NCI-H2227 treated with DMSO at 0.1 percent for 48 hours (cell line): ENCODE measurements at regions not wholly inside any gene's neighbourhood (a gene's known extent, or its start where the extent isn't known, plus 50 kb on each side); places are given as distances from the start of the nearest gene placed in this dataset.
A peak's percentile ranks its signal among the peaks of the same experiment; 100 is the strongest.
"Not testable (repeated sequence)": the region's sequence is repeated elsewhere in the genome, so short reads cannot be mapped to it uniquely, and the experiment has no call there.

Source experiments
- DNase-seq: peaks from one replicate; lab custom pipeline; 2025; lab: John Stamatoyannopoulos, UW

DNA sequence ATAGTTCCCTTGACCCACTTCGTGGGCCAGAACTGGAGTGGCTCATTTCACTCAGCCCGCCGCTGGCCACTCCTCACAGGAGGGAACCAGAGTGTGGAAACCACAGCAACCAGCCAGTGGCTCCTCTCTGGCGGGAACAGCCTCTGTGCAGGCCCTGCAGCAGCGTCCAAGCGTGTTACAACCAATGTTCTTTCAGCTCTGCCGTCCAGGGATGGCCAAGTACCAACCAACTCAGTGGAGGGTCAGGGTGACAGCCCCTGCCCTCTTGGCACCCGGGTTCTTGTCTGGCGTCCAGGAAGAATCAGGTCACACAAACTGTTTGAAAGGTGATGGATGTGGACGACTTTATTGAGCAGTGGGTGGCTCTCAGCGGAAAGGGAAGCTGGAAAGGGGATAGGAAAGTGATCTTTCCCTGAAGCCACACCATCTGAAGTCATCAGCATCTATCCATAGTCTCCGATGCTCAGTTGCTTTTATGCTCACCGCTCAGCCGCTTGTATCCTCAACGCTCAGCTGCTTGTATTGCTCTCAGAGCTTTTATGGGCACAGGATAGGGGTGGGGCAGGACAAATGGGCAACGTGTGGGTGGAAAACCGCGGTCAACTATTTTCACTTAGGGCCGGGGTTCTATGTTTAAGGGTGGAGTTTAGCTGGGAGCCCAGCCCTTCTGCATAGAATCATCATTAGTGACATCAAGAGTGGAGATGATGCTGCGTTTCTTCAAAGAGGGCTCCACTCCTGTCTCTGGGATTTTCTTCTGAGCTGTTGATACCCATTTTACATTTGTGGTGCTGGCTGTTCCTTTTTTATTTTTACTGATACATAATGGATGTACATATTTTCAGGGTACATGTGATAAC is 250.2 kb downstream of the RRAGC start:
- no peak for DNase-seq

DNA sequence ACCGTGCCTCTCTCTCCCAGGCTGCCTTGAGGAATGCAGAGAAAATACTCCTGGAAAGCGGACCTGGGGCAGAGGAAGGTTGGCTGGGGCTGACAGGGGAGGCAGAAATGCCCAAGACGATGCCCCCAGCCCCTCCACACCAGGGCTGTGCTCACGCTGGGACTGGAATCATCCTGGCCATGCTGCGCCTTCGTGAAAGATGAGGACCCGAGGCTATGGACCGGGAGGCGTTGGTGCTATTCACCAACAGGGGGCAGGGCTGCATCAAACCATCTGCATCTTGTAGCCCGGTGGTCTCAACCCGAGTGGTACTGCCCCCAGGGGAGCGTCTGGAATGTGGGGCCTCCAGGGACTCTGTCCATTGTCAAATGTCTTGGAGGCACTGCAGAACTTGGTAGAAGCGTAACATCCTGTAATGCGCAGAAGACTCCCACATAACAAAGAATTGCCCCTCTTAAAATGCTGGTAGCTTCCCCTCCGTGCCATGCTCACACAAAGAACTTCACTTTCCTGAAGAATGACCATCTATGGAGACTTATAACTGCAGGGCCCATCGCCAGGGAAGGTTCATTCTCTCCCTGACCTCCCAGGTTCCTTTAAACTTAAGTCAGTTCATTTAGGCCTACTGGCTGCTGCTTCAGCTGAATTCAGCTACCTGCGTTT is 251.2 kb downstream of the RRAGC start:
- no peak for DNase-seq

DNA sequence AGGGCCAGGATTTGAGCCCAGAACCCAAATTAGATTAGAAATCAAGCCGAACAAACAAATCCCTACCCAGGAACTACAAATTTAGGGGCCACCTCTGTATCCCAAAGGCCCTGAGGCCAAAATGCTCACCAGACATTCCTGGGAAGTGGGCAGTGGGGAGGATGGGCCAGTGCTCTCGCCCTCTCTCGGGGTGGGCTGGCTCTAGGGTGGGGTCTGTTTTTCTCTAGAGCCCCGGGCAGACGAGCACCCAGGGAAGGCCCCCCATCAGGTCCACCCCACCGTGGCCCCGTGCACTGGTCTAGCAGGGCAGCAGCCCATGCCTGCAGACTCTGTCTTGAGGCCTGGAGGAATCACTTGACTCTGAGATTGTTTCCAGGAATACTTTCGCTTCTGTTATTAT is 252.0 kb downstream of the RRAGC start:
- DNase-seq: no peak

DNA sequence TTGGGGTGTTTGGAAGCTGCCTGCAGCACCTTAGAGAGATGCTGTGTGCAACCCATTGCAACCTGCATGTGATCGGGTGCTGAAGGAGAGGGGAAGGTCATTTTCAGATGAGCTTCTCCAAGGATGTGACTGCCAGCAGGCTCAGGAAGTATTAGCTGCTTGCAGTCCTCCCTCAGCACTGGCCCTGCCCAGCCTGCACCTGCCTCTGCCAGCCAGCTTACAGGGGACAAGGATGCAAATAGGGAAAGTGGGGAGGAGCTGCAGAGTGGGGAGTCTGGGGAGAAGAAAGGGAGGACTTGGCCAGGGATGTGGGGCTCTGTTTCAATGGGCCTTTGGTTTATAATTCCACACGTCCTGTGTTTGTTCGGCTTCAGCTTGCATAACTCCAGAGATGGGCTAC is 254.5 kb downstream of the RRAGC start:
- no peak for DNase-seq

DNA sequence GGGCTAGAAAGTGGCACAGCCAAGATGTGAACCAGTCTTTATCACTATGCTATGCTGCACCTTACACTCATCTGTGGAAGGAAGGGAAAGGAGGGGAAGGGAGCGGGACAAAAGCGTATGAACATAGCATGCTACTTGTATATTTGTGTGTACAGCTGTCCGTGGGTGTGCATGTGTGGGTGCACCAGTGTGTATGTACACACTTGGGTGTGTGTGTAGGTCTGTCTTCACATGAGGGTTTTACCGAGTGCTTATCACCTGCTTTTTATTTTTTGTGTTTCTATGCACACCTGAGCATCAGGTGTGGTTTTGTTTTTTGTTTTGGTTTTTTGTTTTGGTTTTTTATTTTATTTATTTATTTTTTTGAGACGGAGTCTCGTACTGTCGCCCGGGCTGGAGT is 255.7 kb downstream of the RRAGC start:
- no peak for DNase-seq

DNA sequence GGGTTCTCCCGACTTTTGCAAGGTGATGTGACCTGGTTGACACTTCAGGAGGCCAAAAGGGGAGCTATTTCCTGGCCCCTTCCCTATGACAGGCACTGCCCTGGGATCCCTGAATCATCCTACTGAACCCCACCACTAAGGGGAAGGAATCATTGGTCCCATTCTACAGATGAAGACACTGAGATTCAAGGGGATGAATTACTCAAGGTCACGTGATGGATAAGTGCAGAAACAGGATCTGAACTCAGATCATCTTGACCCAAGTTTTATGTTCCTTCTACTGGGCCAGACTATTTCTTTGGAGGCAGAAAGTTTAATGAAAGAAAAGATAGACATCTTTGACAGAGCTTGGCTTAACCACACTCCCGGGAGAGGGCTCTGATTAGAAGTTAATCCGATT is 258.7 kb downstream of the RRAGC start:
- no peak for DNase-seq

DNA sequence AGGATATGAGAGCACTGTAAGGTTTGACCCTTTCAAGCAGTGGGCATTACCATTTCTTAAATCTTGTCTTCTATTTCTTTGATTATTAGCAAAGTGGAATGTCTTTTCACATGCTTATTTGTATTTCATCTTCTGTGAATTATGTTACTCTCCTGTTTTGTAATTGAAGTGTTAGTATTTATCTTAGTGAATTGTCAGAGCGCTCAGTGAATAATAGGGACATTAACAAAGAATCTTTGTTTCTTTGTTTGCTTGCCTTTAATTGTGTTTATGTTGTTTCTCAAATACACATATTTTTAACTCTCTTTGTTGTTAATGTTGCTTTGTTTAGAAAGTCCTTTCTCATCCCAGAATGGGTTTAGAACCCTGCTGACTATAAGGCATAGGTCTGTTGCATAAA is 259.3 kb downstream of the RRAGC start:
- DNase-seq: no peak

DNA sequence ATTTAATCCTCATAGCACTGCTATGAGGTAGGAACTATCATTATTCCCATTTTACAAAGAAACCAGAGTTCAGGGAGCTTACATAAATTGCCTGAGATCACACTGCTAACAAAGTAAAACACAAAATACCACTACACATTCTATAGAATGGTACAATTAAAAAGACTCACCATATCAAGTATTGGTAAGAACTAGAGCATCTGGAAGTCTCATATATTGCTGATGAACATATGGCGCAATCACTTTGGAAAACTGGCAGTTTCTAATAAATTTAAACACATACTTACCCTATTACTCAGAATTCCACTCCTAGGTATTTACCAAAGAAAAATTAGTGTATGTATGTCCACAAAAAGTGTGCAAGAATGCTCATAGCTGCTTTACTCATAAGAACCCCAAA is 261.5 kb downstream of the RRAGC start:
- no peak for DNase-seq

DNA sequence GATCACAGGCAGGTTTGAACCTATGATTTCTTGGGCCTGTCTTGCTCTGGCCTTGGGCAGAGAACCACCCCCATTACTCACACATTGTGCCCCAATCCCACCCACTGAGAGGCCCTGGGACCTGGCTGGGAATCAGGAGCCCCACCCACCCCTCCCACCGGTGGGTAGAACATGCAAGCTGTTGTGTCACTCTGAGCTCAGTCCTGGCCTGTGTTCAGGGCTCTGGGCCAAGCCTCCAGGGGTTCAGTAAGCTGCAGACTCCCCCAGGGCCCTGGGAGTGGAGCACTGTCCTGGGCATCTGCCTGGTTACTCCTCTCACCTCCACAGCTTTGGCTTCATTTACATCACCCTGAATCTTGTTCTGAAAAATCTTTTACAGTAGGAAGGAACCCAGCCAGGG is 270.5 kb downstream of the RRAGC start:
- DNase-seq: no peak

DNA sequence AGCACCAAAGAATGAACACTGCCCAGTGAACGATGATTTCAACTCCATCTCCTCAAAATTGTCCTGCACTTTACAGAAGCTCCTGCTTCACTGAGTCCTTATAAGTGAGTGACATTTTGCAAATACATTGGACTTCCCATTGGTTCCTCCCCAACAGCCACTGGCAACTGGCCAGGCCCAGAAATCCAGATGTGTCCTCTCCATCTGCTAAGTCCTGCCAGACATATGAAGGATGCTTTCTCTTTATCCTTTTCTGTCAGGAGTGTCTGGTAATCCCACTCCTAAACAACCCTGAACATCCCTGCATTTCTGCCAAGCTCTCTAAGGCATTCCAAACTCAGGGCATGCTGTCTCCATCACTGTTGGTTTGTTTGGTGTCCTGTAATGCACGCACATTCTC is 271.8 kb downstream of the RRAGC start:
- no peak for DNase-seq

DNA sequence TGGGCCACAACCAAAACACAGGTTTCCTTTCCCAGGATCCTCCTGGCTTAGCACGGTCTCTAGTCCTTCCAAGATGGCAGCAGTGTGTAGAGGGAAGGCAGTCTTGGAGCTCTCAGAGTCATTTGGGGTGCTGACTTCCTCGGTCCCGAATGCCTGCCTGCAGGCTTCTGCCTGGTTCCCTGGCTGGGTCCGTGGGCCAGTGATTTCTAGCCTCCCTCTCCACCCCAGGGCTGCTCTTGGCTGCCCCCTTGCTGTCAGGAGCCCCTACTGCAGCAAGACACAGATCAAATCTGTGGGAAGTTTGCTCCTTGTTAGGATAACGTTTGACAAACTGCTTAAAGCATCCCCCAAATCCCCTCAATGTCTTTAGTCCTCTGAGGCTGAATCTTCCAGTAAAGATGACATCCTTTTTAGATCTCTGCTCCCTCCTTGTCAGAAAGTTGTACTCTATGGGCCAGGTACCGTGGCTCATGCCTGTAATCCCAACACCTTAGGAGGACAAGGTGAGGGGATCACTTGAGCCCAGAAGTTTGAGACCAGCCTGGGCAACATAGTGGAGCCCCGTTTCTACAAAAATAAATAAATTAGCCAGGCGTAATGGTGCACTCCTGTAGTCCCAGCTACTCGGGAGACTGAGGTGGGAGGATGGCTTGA is 272.5 kb downstream of the RRAGC start:
- DNase-seq: peak; percentile 13

DNA sequence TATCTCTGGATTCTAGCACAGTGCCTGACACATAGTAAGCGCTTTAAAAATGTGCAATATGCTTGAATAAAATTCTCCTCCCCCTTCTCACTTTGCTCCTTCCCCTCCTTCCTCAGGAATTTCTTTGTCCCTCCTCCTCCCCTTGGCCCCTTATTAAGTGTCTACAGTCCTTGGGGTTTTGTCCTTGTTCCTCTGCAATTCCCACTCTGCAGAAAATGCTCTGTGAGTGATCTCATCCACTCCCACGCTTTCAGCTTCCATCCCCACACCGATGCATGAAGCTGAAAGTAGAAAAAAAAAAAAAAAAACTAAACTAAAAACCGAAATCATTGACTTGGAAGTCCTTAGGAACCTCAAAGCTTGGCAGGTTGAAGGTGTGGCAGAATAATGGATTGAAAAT is 273.6 kb downstream of the RRAGC start:
- no peak for DNase-seq

DNA sequence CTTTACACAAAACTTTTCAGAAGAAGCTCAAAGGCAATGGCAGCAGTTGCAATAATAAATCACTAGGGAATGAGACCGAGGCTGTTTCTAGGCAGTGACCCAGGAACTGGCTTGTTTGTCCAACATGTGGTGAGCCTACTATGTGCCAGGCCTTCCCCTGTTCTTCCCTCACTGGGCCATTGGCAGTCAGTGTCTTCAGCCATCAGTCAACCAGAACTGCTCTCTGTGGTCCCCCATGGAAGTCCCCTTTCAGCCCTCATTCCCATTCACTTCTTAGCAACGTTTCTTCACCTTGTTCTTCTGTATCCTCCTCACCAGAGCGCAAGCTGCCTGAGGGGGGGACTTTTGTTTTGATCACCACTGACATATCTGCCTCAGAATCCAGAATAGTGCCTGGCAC is 274.1 kb downstream of the RRAGC start:
- no peak for DNase-seq

DNA sequence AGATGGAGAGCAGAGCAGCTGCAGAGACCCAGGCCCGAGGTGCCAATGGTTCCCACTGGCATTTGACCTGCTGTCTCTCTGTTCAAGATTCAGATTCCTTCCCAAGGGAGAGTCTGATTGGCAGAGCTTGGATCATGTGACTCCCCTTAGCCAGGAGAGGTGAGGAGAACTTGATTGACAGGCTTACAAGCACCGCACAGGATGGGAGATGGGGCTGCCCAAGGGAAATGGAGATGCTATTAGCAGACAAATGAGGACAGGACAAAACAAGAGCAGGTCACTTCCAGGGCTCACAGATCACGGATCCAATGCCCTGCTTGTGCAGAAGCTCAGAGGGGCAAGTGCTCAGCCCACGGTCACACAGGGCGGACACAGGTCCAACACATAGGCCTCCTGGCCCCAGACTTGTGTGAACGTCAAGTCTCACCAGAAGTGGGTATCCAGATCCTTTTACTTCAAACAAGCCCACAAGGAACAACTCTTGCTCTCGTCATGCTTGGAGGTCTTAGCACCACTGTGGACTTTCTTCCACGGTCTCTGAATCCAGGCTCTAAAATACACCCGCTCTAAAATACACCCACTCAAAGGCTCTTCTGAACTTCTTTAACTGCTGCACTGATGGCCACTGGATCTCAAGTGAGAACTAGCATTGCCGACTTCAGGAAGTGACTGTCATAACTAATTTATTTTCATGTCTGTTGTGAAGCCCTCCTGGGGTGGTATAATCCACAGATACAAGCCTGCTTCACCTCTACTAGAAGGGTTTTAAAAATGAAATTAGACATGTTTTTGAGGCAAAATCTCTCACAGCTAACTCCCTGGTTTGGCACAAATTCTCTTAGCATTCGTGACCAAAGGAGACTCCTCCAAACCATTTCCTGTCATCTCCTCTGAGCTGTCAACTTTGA is 274.9 kb downstream of the RRAGC start:
- DNase-seq: no peak

DNA sequence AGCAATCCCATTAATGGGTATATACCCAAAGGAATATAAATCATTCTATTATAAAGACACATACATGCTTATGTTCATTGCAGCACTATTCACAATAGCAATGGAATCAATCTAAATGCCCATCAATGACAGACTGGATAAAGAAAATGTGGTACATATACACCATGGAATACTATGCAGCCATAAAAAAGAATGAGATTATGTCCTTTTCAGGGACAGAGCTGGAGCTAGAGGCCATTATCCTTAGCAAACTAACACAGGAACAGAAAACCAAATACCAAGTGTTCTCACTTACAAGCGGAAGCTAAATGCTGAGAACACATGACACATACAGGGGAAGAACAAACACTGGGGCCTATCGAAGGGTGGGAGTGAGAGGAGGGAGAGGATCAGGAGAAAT is 276.3 kb downstream of the RRAGC start:
- DNase-seq: not testable (repeated sequence)

DNA sequence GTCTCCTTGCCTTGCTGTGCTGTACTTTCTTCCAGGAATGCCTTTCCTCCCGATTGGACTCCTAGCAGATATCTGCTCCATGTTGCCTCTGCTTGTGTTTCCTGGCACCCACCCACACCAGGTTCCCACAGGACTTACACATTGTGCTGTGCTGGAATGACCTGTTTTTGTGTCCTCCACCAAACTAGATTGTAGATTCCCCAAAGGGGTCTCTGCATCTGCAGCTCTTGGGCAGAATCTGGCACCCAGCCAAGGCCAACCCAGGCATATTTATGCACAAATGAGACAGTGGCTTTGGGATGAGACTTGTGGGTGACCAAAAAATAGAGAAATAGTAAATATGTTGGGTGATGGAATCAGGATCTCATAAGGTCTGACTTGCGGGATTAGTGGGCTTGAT is 278.2 kb downstream of the RRAGC start:
- DNase-seq: no peak

DNA sequence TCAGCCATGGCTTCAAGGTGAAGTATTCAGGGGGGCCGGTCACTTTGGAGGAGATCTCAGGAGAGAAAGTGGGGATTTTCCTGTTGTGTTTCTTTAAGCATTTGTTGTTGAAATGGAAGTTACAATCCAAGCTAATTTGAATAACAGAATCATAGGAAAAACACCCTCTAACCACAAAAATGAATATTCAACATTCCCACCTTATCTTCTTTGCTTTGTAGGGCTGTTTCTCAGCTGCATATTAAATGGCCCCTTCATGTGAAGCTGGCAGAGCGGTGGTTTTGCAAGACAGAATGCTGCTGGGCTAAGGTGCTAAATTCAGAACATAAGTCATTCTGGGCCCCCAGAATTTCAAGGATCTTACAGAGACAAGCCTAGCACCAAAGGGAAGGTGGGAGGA is 279.0 kb downstream of the RRAGC start:
- DNase-seq: no peak

DNA sequence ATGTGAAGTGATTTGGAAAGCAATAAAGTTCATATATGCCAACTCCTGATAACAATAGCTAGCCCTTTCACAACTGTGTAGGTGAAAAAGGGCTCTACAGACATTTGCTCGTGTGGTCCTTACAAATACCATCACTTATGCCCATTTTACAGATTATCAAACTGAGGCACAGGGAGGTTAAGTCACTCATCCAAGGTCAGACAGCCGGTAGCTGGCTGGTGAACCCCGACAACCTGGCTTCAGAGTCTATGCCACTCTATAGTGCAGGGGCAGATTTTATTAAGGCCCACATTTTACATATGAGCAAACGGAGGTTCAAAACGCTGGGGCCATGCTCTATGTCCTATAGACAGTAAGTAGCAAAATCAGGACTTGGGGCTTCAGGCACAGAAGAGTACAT is 280.5 kb downstream of the RRAGC start:
- DNase-seq: no peak

DNA sequence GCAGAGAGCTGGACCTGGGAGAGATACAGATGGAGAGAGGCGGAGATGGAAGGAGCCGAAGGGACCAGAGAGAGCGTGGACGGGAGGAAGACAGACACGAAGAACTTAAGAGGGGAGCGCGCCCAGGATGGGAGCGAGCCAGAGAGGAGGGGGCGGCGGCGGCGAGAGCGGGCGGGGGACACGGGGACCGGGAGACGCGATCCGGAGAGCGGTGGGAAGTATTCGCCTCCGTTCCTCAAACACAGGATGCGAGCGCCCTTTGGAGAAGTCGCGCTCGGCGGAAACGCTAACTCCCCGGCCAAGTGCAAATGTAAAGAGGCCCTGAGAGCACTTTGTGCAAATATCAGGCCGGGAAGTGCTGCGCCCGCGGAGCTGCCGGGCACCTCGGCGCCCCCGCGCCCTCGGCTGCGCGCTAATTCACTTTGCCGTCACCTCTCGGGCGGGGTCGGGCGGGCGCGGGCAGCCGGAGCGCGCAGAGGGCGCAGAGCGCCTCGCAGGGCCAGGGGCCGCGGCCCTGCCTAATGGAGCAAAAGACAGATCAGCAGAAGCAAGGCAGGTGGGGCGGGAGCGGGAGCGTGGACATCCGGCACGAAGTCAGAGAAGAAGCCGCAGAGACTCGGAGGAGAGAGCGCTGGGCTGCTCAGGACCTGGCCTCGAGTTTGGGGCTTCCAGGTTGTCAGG is 281.2 kb downstream of the RRAGC start:
- no peak for DNase-seq

DNA sequence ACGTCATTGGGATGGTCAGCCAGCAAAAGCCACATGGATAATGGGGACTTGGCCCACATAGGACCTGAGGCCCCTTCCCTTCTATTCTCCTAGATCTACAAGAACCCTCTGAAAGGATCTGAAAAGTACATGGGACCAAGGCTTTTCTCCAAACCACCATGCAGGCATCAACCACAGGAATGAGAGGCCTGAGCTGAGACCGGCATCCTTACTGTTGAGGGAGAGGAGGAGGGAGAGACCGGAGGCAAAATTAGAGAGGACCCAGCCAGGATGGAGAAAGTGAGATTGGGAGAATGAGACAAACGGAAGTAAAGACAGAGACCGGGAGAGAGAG is 281.7 kb downstream of the RRAGC start:
- no peak for DNase-seq

DNA sequence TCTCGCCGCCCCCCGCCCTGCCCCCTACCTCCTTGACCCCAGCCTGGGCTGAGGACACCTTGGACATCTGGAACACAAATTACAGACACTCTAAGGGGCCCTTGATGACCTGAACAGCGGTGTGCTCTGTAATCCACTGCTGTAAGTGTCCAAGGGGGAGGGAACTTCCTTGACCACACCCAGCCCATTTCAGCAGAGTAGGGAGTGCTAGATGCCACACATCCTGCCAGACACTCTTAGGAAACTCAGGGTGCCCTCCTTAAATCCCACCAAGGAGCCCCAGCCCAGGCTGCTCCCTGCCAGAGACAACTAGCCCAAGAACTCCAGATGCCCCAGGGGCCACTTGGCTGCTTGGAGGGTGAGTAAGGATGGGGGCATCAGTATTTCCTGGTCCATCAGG is 282.2 kb downstream of the RRAGC start:
- DNase-seq: no peak

DNA sequence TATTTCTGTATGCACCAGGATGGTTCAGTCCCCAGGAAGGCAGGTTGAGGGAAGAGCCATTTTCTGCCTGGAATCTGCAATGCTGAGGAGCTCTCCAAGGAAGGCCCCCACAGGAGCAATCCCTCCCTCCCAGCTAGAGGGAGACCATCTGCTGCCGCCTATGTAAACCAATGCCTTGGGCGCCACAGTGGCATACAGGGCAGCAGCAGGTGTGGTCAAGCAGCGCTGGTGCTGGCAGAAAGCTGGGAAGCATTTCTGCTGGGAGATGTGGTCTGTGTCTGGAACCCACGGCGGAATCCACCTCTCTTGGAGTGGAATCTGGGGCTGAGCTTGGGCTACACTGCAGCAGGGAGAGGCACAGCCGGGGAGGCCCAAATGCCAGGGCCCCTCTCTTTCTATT is 283.3 kb downstream of the RRAGC start:
- DNase-seq: no peak
